GM12891 (cell line): ENCODE measurements at regions not wholly inside any gene's neighbourhood (a gene's known extent, or its start where the extent isn't known, plus 50 kb on each side); places are given as distances from the start of the nearest gene placed in this dataset.

ENCODE experiments used
- POLR2A ChIP-seq: IDR thresholded peaks from 2 replicates; pipeline ENCODE4 v1.6.1; 2011; ENCODE audit warnings: low read depth, low read length, control low read depth
- POLR2AphosphoS5 ChIP-seq: IDR thresholded peaks from 2 replicates; pipeline ENCODE4 v1.6.1; 2011; ENCODE audit warnings: low read depth, low read length, control low read depth
- TAF1 ChIP-seq: IDR thresholded peaks from 2 replicates; pipeline ENCODE4 v1.6.1; 2011; ENCODE audit warnings: low read depth, low read length, control low read depth

GRCh38 chr6:90896075-90896547 is 309.2 kb upstream of the MAP3K7 start:
- TF ChIP-seq POLR2AphosphoS5 (no peak), TAF1 (no peak), POLR2A (no peak)
